CD14-positive monocyte (primary cell): ENCODE measurements at regions not wholly inside any gene's neighbourhood (a gene's known extent, or its start where the extent isn't known, plus 50 kb on each side); places are given as distances from the start of the nearest gene placed in this dataset.

Source experiments
- DNase-seq, 3 donors: peaks; one replicate each; pipeline ENCODE4 v3.0.0-alpha.2; 2011 to 2022
- H2AFZ ChIP-seq: 2 replicates; pipeline ENCODE4 v1.6.0; 2012; ENCODE audit warnings: mild to moderate bottlenecking, low read depth, low read length, inconsistent platforms; ENCODE audit not compliant: insufficient read depth, poor library complexity, severe bottlenecking
- H3K27ac ChIP-seq, 2 donors: 1 replicate in 1 of 2; 2 replicates in 1 of 2; pipeline ENCODE4 v1.5.1; 2012 to 2013; ENCODE audit warnings: low read length in 2 of 2, control low read depth in 1 of 2, inconsistent platforms in 1 of 2, low read depth in 1 of 2, mild to moderate bottlenecking in 1 of 2
- H3K27me3 ChIP-seq, 2 donors: one replicate each; pipeline versions ENCODE4 v1.6.0 to v1.6.1; 2011 to 2013; ENCODE audit warnings: low read length in 2 of 2; ENCODE audit not compliant: control insufficient read depth in 2 of 2, insufficient read depth in 2 of 2
- H3K36me3 ChIP-seq, 2 donors: replicated peaks in 1 of 2; 1 replicate in 1 of 2; 2 replicates in 1 of 2; pipeline versions ENCODE4 v1.5.1 to v1.6.1; 2012 to 2013; ENCODE audit warnings: low read length in 2 of 2, control low read depth in 1 of 2, inconsistent platforms in 1 of 2, mild to moderate bottlenecking in 1 of 2; ENCODE audit not compliant: insufficient read depth in 2 of 2, control insufficient read depth in 1 of 2
- H3K4me1 ChIP-seq, 2 donors: 1 replicate in 1 of 2; 2 replicates in 1 of 2; pipeline versions ENCODE4 v1.5.1 to v1.6.1; 2012 to 2013; ENCODE audit warnings: low read length in 2 of 2, control low read depth in 1 of 2, inconsistent platforms in 1 of 2, mild to moderate bottlenecking in 1 of 2, moderate library complexity in 1 of 2; ENCODE audit not compliant: insufficient read depth in 2 of 2, control insufficient read depth in 1 of 2
- H3K4me2 ChIP-seq: replicated peaks from 2 replicates; pipeline ENCODE3; 2012; ENCODE audit warnings: low read length, moderate library complexity, mild to moderate bottlenecking; ENCODE audit not compliant: poor library complexity, severe bottlenecking; ENCODE audit errors: extremely low read depth
- H3K4me3 ChIP-seq, 3 experiments: fragments of 200-600 bp in 1 of 3; sonication (generic) in 1 of 3; replicated peaks in 1 of 3; 1 replicate in 2 of 3; 2 replicates in 1 of 3; pipeline ENCODE4 v1.5.1; 2011 to 2013; ENCODE audit warnings: low read length in 3 of 3, mild to moderate bottlenecking in 3 of 3, control low read depth in 2 of 3, low read depth in 2 of 3, inconsistent platforms in 1 of 3, moderate library complexity in 1 of 3
- H3K79me2 ChIP-seq: 2 replicates; pipeline ENCODE4 v1.6.0; 2012; ENCODE audit warnings: mild to moderate bottlenecking, control low read depth, inconsistent platforms, low read length, moderate library complexity; ENCODE audit not compliant: insufficient read depth
- H3K9ac ChIP-seq: 2 replicates; pipeline ENCODE4 v1.6.0; 2017; ENCODE audit warnings: low read length, mild to moderate bottlenecking; ENCODE audit not compliant: insufficient read depth, poor library complexity, severe bottlenecking
- H3K9me3 ChIP-seq, 2 donors: replicated peaks in 1 of 2; 1 replicate in 1 of 2; 2 replicates in 1 of 2; pipeline versions ENCODE4 v1.5.1 to v1.6.1; 2012 to 2013; ENCODE audit warnings: low read length in 2 of 2, control low read depth in 1 of 2; ENCODE audit not compliant: control insufficient read depth in 1 of 2, insufficient read depth in 1 of 2
- H4K20me1 ChIP-seq: 2 replicates; pipeline ENCODE4 v1.6.0; 2012; ENCODE audit warnings: mild to moderate bottlenecking, low read length, control low read depth, moderate library complexity; ENCODE audit not compliant: insufficient read depth
- H3K27ac Mint-ChIP-seq, 7 donors: one replicate each; pipeline ENCODE4 v1.8.0; 2020; ENCODE audit warnings: mild to moderate bottlenecking in 7 of 7, mixed read lengths in 7 of 7, moderate library complexity in 6 of 7, inconsistent platforms in 2 of 7
- H3K27me3 Mint-ChIP-seq, 3 donors: one replicate each; pipeline ENCODE4 v1.8.0; 2021 to 2022; ENCODE audit warnings: low read depth in 3 of 3, mild to moderate bottlenecking in 3 of 3, mixed read lengths in 3 of 3, moderate library complexity in 3 of 3, inconsistent platforms in 1 of 3
- H3K36me3 Mint-ChIP-seq, 2 donors: one replicate each; pipeline ENCODE4 v1.8.0; 2020; ENCODE audit warnings: mixed read lengths in 2 of 2, inconsistent platforms in 1 of 2, mild to moderate bottlenecking in 1 of 2
- H3K4me1 Mint-ChIP-seq: one replicate; pipeline ENCODE4 v1.8.0; 2020; ENCODE audit warnings: mild to moderate bottlenecking, mixed read lengths
- H3K4me3 Mint-ChIP-seq, 2 donors: one replicate each; pipeline ENCODE4 v1.8.0; 2020; ENCODE audit warnings: mild to moderate bottlenecking in 2 of 2, mixed read lengths in 2 of 2, moderate library complexity in 1 of 2
- H3K9me3 Mint-ChIP-seq, 7 donors: one replicate each; pipeline ENCODE4 v1.8.0; 2020 to 2022; ENCODE audit warnings: mixed read lengths in 7 of 7, mild to moderate bottlenecking in 6 of 7, moderate library complexity in 6 of 7, inconsistent platforms in 2 of 7
- WGBS: methylation state at CpG from one replicate; pipeline ENCODE4 v1.1.5; 2013; ENCODE audit warnings: missing lambda C conversion rate; ENCODE audit not compliant: insufficient coverage; 5-methylcytosine and 5-hydroxymethylcytosine counted together
- intact Hi-C, 2 donors: fragments of 100-400 bp; cut with micrococcal nuclease; formaldehyde crosslinking; loops; one replicate each; pipeline versions ENCODE4 v1.15.0 to v1.15.1; 2023
- TF ChIP-seq, protein P1 (sequence below): fragments of 200-600 bp; IDR thresholded peaks from one replicate; pipeline ENCODE4 v1.8.0; 2022; ENCODE audit warnings: antibody characterized with exemption, mild to moderate bottlenecking

DNA sequence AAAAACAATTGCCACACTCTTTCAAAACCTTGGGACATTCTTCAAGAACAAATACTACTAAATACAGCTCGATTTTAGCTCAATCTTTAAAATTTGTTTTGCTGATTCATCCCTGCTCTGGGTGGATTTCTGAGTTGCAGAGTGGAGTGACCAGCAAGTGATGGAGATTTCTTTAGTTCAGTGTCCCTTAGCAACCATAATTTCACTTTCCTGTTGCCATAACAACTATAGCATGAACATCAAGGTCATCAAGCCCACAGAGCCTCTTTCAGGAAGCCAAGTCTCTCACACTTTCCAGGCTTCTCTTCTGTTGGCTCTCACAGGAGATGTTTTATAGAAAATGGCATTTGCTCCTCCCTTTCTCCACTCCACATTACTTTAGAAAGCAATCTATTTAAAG is 597.2 kb upstream of the ADAMTS9 start:
- intact Hi-C loops, result no loop called here
- no peak for DNase-seq
- peaks cover 0 to 1% (median 0%) of the 10 kb centered on the region in 3 donors for H3K27me3 Mint-ChIP-seq
- no peak overlapping the region for H3K4me3 Mint-ChIP-seq
- H3K36me3 ChIP-seq, result no peaks in the 10 kb centered on the region
- H3K4me1 Mint-ChIP-seq, result no peaks in the 10 kb centered on the region
- no CpG with 5 or more reads among the region's 1 CpG for WGBS
- no peak overlapping the region for H3K4me2 ChIP-seq
- no peak overlapping the region for H3K27ac ChIP-seq
- H3K36me3 Mint-ChIP-seq, result no peaks in the 10 kb centered on the region
- H3K27ac Mint-ChIP-seq, result no peak overlapping the region
- H3K9me3 Mint-ChIP-seq, result peaks cover 0 to 10% (median 2%) of the 10 kb centered on the region in 7 donors
- H3K27me3 ChIP-seq, result no peaks in the 10 kb centered on the region
- H3K4me1 ChIP-seq, result no peaks in the 10 kb centered on the region
- H3K79me2 ChIP-seq, result no peaks in the 10 kb centered on the region
- H4K20me1 ChIP-seq, result no peaks in the 10 kb centered on the region
- H3K9me3 ChIP-seq, result peaks cover 0 to 10% of the 10 kb centered on the region in 2 donors
- no peak overlapping the region for H2AFZ ChIP-seq
- TF ChIP-seq, protein P1, sequence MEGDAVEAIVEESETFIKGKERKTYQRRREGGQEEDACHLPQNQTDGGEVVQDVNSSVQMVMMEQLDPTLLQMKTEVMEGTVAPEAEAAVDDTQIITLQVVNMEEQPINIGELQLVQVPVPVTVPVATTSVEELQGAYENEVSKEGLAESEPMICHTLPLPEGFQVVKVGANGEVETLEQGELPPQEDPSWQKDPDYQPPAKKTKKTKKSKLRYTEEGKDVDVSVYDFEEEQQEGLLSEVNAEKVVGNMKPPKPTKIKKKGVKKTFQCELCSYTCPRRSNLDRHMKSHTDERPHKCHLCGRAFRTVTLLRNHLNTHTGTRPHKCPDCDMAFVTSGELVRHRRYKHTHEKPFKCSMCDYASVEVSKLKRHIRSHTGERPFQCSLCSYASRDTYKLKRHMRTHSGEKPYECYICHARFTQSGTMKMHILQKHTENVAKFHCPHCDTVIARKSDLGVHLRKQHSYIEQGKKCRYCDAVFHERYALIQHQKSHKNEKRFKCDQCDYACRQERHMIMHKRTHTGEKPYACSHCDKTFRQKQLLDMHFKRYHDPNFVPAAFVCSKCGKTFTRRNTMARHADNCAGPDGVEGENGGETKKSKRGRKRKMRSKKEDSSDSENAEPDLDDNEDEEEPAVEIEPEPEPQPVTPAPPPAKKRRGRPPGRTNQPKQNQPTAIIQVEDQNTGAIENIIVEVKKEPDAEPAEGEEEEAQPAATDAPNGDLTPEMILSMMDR, result no peak
- no peak overlapping the region for H3K9ac ChIP-seq
- H3K4me3 ChIP-seq, result no peak overlapping the region

DNA sequence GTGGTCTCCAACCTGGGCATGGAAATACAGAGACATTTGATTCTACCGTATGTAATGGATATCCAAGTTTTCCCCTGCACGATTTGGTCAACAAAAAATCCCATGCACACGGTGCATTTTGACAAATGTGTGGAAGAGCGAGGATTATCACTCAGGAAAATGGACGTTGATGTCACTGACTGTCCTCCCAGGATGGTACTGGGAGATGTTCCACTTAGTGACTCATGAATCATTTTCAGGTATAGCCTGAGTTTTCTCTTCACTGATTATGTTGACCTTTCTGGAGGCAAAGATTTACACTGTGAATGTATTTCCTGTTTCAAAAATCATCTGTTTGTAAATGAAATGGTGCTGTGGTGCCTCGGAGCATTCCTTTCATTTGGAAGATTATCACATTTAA is 596.7 kb upstream of the ADAMTS9 start:
- no peaks in the 10 kb centered on the region for H3K79me2 ChIP-seq
- no peaks in the 10 kb centered on the region for H3K27me3 ChIP-seq
- H3K27ac ChIP-seq, result no peak overlapping the region
- H3K4me3 ChIP-seq, result no peak overlapping the region
- Mint-ChIP-seq H3K4me1 (no peaks in the 10 kb centered on the region), H3K36me3 (no peaks in the 10 kb centered on the region), H3K27me3 (peaks cover 0 to 1% (median 0%) of the 10 kb centered on the region in 3 donors), H3K27ac (no peak overlapping the region), H3K9me3 (peaks cover 0 to 10% (median 2%) of the 10 kb centered on the region in 7 donors), H3K4me3 (no peak overlapping the region)
- intact Hi-C loops, result no loop called here
- no peak overlapping the region for H2AFZ ChIP-seq
- DNase-seq, result no peak
- H3K4me1 ChIP-seq, result no peaks in the 10 kb centered on the region
- H3K36me3 ChIP-seq, result no peaks in the 10 kb centered on the region
- peaks cover 0 to 9% of the 10 kb centered on the region in 2 donors for H3K9me3 ChIP-seq
- no peak overlapping the region for H3K4me2 ChIP-seq
- no peaks in the 10 kb centered on the region for H4K20me1 ChIP-seq
- 91% methylated on average over 5 of the region's 6 CpGs for WGBS
- TF ChIP-seq, protein P1, result no peak
- no peak overlapping the region for H3K9ac ChIP-seq
